HL-60/S4 (cell line): ENCODE measurements at regions not wholly inside any gene's neighbourhood (a gene's known extent, or its start where the extent isn't known, plus 50 kb on each side); places are given as distances from the start of the nearest gene placed in this dataset.

ENCODE experiments used
- in situ Hi-C: fragments of 300-500 bp; cut with MboI; formaldehyde crosslinking; loops from 2 replicates; pipeline ENCODE4 v1.14.3; 2022; ENCODE audit warnings: low sequenced_read_pairs

- in situ Hi-C loops, result no loop called here
Observed at GRCh38 chr2:172282944-172283343, 144.4 kb upstream of the ITGA6 start.

GRCh38 chr2:172283476-172283875 is 143.9 kb upstream of the ITGA6 start:
- in situ Hi-C loops, result no loop called here

- in situ Hi-C loops, result no loop called here
Observed at GRCh38 chr2:172284209-172284608, 143.2 kb upstream of the ITGA6 start.

GRCh38 chr2:172285010-172285621 is 142.3 kb upstream of the ITGA6 start:
- in situ Hi-C loops, result no loop called here

- in situ Hi-C loops, result no loop called here
Observed at GRCh38 chr2:172285760-172286159, 141.6 kb upstream of the ITGA6 start.

GRCh38 chr2:172287190-172287589 is 140.2 kb upstream of the ITGA6 start:
- in situ Hi-C loops, result no loop called here

GRCh38 chr2:172287605-172288315 is 139.6 kb upstream of the ITGA6 start:
- in situ Hi-C loops, result no loop called here

- in situ Hi-C loops, result no loop called here
Observed at GRCh38 chr2:172288603-172289002, 138.8 kb upstream of the ITGA6 start.

GRCh38 chr2:172293952-172294351 is 133.4 kb upstream of the ITGA6 start:
- in situ Hi-C loops, result no loop called here

GRCh38 chr2:172294983-172295382 is 132.4 kb upstream of the ITGA6 start:
- in situ Hi-C loops, result no loop called here

- in situ Hi-C loops, result no loop called here
Observed at GRCh38 chr2:172295677-172296076, 131.7 kb upstream of the ITGA6 start.

GRCh38 chr2:172296267-172297046 is 130.9 kb upstream of the ITGA6 start:
- in situ Hi-C loops, result no loop called here

GRCh38 chr2:172297531-172297930 is 129.9 kb upstream of the ITGA6 start:
- in situ Hi-C loops, result no loop called here

- in situ Hi-C loops, result no loop called here
Observed at GRCh38 chr2:172297950-172298349, 129.4 kb upstream of the ITGA6 start.

GRCh38 chr2:172299741-172300140 is 127.6 kb upstream of the ITGA6 start:
- in situ Hi-C loops, result no loop called here

- in situ Hi-C loops, result no loop called here
Observed at GRCh38 chr2:172300851-172301250, 126.5 kb upstream of the ITGA6 start.

GRCh38 chr2:172305066-172305465 is 122.3 kb upstream of the ITGA6 start:
- in situ Hi-C loops, result no loop called here

- in situ Hi-C loops, result no loop called here
Observed at GRCh38 chr2:172307800-172308199, 119.6 kb upstream of the ITGA6 start.

- in situ Hi-C loops, result no loop called here
Observed at GRCh38 chr2:172308253-172308935, 119.0 kb upstream of the ITGA6 start.

- in situ Hi-C loops, result no loop called here
Observed at GRCh38 chr2:172311921-172312345, 115.5 kb upstream of the ITGA6 start.

GRCh38 chr2:172313715-172314341 is 113.6 kb upstream of the ITGA6 start:
- in situ Hi-C loops, result no loop called here
